Anterior cingulate cortex (tissue), 58 donors: ENCODE measurements at regions not wholly inside any gene's neighbourhood (a gene's known extent, or its start where the extent isn't known, plus 50 kb on each side); places are given as distances from the start of the nearest gene placed in this dataset.

Experiments
- DNase-seq, 58 donors: peaks; one replicate each; lab custom pipeline; 2025; lab: John Stamatoyannopoulos, UW

- DNase-seq, result no peak
Observed at GRCh38 chr1:94326329-94326728, 88.9 kb upstream of the ARHGAP29 start.

GRCh38 chr1:94325377-94326302, 88.3 kb upstream of the ARHGAP29 start:
- DNase-seq, result no peak

GRCh38 chr1:94324178-94324544, 86.8 kb upstream of the ARHGAP29 start:
- DNase-seq, result no peak

- DNase-seq, result no peak
Observed at GRCh38 chr1:94323311-94324177, 86.2 kb upstream of the ARHGAP29 start.

GRCh38 chr1:94322696-94323095, 85.3 kb upstream of the ARHGAP29 start:
- no peak for DNase-seq

GRCh38 chr1:94321662-94322061, 84.3 kb upstream of the ARHGAP29 start:
- no peak for DNase-seq

GRCh38 chr1:94319319-94320102, 82.1 kb upstream of the ARHGAP29 start:
- DNase-seq, result peak in 2 of 58 donors; percentile 1 to 14

- DNase-seq, result no peak
Observed at GRCh38 chr1:94318505-94319030, 81.2 kb upstream of the ARHGAP29 start.

- no peak for DNase-seq
Observed at GRCh38 chr1:94317790-94318188, 80.4 kb upstream of the ARHGAP29 start.

GRCh38 chr1:94316836-94317789, 79.7 kb upstream of the ARHGAP29 start:
- no peak for DNase-seq

- no peak for DNase-seq
Observed at GRCh38 chr1:94316183-94316582, 78.8 kb upstream of the ARHGAP29 start.

- DNase-seq, result no peak
Observed at GRCh38 chr1:94315552-94316116, 78.2 kb upstream of the ARHGAP29 start.

- no peak for DNase-seq
Observed at GRCh38 chr1:94314222-94314858, 77.0 kb upstream of the ARHGAP29 start.

- no peak for DNase-seq
Observed at GRCh38 chr1:94310570-94311270, 73.3 kb upstream of the ARHGAP29 start.

GRCh38 chr1:94309829-94310569, 72.6 kb upstream of the ARHGAP29 start:
- no peak for DNase-seq

GRCh38 chr1:94309216-94309615, 71.8 kb upstream of the ARHGAP29 start:
- DNase-seq, result no peak

- DNase-seq, result no peak
Observed at GRCh38 chr1:94306521-94306920, 69.1 kb upstream of the ARHGAP29 start.
